GM21576 (cell line): ENCODE measurements at regions not wholly inside any gene's neighbourhood (a gene's known extent, or its start where the extent isn't known, plus 50 kb on each side); places are given as distances from the start of the nearest gene placed in this dataset.

Experiments used
- ATAC-seq: cut with Tn5 transposase; IDR thresholded peaks from one replicate; pipeline ENCODE4 v1.9.1; 2021; ENCODE audit warnings: mild to moderate bottlenecking, moderate library complexity; ENCODE audit not compliant: unreplicated experiment

DNA sequence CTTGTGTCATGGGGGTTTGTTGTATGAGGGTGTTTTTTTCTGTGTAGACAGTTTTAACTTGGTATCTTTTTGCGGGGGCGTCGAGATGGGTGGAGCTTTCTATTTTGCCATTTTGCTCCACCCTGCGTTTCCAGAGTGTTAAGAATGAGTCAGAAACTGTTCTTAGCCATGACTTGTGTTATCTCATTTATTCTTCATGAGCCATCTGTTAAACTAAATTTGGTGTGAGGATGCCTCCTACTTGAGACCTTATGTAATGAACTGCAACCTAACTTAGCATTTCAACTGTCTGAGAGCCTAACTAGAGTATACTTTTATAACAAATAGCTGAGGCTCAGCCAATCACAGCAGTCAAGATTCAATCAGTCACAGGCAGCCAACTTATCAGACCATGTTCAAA, 1873.5 kb downstream of the NCAM2 start:
- ATAC-seq: no peak

DNA sequence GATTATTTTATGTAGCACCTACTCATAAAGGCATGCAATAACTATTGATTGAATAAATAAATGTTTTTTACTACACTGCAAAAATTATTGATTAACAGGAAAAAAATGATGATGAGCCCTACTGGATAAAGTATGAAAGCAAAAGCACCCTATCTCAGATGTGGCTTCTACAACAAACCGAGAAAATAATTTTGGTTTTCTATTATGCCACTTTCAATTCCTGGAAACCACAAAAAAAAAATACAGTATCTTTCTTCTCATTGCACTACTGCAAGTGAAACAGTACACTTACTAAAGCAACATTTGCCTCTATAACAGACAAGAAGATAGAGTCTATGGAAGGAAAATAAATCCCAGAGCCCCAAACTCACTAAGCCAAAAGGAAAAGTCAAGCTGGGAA, 1882.4 kb downstream of the NCAM2 start:
- no peak for ATAC-seq

DNA sequence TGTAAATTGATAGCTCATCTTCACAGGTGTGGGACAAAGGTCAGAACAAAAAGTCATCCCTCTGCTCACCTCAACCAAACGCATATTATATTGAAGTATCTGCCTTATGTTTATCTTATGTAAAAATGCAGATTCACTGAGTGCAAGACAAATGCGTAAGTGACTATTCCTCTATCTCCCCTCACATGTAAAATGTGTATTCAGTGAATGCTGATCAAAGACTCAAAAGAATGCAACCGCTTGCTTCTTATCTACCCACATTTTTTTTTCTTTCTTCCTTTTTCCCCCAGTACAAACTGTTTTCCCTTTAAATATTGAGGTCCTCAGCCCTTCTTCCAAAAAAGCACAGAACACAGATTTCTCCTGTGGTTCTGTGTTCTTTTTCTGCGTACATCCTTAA, 1882.9 kb downstream of the NCAM2 start:
- ATAC-seq: no peak

DNA sequence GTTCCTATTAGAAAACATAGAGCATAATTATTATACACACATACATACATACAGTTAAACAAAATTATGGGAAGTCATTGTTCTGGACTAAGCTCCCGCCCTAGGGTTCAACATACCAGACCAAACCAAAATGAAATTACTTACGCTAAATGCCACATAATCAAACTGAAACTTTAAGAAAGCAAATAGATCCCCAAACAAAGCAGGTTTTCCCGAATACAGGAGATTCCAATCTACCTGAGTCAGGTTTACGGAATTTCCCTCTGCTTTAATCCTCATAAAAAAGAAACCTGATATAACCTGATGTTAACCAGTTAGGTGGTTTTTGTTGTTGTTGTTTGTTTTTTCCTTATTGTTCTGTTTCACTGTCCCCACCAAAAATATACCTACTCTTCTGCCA, 1886.9 kb downstream of the NCAM2 start:
- ATAC-seq: no peak

DNA sequence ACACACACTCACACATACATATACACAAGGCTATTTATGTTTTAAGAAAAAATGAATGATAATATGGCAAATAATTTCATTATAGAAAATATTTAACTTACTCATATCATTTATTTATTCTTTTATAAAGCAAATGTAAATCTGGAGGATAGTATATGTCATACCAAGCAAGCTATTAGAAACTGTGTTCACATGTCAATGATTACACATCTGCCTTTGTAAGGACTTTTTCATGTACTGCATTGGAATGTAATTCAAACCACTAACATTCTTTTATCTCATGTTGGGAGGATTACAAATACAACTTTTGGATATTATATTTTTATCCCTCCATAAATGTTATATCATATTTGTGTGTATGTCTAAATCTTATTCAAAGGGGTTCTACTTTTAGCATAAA, 1887.4 kb downstream of the NCAM2 start:
- ATAC-seq: no peak

DNA sequence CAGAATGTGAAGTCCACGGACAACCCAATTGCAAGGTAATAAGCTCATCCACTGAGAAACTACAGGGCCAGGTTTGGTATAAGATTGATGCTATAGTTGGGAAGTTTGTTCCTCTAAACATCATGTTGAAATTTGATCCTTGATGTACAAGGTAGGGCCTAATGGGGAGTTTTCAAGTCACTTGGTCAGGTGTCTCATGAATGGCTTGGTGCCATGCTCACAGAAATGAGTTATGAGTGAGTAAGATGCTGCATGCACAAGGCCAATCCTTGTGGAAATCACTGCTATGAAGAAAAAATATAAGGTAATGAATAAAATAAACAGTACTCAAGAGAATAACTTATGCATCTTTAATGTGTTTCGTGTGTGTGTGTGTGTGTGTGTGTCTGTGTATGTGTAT, 1891.2 kb downstream of the NCAM2 start:
- ATAC-seq: no peak

DNA sequence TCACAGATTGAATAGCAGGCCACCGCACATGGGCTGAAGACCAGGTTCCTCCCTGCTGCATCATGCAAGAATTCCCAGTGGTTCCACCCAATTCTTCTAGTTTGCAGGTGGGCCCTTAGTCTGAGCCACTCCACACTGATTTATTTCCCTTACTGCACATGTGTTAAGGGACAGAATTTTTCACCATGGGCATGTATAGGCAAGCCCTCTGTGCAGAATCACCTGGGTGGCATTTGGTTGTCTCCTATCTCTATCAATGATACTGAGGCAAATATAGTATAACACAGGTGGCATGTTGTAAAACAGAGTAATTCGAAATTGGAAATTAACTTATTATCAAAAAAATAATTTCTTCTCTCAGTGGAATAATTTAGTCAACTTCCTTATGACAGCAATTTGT, 1892.4 kb downstream of the NCAM2 start:
- no peak for ATAC-seq

DNA sequence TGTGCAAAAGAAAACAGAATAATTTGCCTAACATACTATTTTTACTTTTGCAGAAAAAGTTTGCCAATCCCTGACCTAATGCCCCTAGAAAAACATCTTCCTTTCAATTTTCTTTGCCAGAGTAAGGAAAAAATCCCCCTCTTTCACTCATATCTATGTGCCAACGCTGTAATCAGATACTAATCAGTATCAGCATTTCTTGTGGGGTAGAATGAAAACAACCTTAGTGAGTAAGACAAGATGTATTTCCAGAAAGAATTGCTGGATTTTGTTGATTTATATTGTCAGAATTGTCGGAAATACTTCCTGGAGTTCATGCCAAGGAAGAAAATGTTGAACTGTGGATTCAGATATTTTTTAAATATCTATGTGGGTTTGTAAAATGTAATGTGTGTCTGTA, 1893.8 kb downstream of the NCAM2 start:
- ATAC-seq: no peak

DNA sequence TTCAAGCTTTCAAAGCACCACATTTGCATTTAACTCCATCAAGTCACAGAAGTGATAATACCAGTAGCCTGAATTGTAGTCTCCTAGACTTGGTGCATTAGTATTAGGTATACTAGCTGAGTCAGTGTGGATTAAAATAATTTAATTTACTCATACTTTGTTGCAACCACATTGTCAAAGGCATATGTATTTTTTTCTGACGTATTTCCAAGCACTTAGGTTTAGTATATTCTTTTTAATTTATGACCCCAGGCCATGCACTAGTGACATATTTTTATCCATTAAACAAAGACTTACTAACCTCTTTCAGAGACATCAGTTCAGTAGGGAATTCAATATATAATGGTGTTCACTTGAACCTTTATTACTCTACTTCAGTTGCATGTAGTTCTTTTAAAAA, 1894.5 kb downstream of the NCAM2 start:
- ATAC-seq: no peak

DNA sequence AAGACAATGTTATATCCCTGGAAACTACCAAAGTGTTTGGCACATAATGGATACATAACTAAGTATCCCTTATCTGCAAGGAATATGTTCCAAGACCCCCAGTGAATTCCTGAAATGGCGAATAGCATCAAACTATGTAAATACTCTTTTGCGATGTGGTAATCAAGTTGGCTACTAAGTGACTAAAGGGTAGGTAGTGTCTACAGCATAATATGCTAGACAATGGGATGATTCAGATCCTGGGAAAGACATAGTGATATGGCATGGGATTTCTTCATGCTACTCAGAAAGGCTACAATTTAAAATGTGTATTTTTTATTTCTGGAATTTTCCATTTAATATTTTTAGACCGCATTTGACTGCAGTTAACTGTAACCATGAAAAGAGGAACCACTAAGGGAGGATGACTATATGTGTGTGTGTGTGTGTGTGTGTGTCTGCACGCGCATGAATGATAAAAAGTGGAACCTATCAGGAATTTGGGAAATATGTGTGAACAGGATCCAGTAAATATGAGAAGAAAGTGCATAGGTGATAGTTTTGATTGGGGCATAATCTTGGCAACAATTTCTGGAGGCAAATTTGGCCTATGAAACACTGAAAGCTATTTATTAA, 1899.9 kb downstream of the NCAM2 start:
- no peak for ATAC-seq

DNA sequence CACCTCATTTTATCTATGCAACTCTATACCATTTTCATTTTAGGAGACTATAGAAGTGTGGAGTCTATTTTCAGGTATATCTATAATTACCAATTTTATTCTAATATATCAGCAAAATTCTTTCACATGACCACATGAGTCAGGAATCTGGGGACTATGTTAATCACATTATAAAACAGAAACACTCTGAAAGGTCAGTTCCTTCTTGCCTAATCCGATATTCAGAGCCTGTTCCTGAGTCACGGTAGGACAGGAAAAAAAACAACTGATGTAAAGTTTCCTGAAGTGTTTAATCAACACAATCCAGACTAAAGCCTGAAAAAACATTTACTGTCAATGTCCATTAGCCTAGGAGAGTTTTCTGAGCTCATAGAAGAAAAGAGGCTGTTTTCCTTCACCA, 1902.3 kb downstream of the NCAM2 start:
- no peak for ATAC-seq

DNA sequence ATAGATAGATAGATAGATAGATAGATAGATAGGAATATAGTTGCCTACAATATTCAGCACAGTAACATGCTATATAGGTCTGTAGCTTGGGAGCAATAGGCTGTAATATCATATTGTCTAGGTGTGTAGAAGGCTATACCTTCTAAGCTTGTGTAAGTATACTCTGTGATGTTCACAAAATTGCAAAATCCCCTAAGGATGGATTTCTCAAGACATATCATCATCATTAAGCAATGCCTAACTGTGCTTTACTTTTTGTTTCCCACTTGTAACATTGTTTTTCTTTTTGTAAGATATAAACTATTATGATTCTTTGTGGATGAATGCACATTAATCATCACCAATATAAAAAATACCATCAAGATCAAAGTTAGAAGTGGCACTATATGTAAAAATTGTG, 1905.6 kb downstream of the NCAM2 start:
- ATAC-seq: no peak

DNA sequence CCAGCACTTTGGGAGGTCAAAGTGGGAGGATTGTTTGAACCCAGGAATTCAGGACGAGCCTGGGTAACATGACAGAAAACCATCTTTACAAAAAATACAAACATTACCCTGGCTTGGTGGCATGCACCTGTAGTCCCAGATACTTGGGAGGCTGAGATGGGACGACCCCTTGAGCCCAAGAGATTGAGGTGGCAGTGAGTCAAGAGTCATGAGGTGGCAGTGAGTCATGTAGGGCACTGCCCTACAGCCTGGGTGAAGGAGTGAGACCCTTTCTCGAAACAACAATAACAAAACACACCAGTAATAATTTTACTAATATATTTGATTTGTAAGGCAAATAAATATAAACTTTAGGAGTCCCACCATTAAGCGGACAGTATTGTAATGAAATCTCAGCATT, 1906.2 kb downstream of the NCAM2 start:
- ATAC-seq: no peak

DNA sequence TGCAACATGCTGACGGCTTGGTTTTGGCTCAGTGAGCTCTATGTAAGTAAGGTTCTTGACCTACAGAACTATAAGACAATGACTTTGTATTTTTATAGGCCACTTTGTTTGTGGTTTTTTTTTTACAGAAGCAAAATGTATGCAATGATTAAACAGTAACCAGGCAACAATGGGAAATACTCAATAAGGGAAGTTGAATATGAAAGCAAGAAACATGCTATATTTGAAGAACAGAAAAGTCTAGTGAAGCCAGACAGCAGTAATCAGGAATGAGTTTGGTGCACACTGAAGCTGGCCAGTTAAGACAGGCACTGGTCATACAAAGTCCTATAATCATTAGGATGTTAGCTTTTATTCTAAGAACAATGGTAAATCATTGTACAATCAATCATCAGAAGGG, 1926.8 kb downstream of the NCAM2 start:
- ATAC-seq: no peak

DNA sequence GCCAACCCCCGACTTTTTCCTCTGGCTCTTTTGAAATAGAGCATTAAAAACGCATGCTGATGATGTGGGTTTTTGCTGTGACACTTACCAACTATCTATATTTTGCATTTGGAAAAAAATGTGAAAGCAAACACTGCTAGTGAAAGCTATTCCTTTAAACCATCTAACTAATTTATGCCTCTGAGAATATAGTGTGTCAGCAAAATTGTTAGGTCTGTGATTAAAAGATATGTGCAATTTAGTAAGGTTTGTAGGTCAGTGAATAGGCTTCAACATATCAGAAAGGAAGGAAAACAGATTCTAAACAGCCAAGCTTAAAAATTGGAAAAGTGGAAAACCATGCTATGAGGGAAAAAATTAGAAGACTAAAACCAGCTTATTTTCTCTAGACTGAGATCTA, 1929.3 kb downstream of the NCAM2 start:
- no peak for ATAC-seq

DNA sequence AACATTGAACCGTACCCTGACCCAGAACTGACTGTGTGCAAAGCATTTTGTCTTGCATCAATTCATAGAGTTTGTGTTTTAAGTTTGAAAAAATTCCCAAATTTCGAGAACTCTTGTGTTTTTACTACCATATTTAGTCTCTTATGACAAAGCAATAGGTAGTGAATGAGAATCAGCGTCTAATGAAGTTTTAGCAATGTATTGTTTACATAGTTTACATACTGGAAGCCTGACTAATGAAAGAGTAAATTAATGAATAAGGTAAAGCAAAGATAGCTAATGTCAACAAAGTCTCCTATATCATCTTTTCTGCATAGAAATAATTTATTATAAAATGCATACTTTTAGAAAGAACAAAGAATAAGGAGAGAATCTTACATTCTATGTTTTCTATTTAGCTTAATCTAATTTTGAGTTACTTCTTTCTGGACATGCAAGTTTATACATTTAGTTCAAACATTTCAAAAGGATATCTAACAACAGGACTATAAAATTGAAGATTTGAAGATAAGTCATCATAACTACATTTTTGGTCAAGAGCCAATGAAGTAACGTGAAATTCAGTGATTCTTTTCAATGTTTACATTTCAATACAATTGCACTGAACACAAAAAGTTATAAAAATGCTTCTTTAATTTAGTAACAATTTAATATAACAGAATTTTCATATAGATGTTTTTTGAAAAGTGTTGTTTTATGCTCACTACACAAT, 1943.7 kb downstream of the NCAM2 start:
- no peak for ATAC-seq

DNA sequence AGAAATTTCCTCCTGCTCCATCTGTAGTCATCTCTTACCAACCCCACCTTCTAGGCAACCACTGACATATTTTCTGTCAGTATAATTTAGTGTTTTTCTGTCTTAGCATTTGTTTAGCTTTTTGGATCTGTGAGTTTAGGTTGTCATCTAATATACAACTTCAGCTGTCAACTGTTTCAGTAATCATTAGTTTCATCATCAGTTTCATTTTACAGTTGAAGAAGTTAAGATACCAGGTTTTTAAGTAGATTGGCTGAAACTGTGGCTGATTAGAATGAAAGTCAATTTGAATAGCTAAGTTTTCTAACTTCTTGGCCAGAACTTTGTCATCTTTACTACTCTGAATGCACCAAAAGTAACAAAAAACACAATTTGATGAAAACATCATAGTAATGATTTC, 1957.3 kb downstream of the NCAM2 start:
- no peak for ATAC-seq

DNA sequence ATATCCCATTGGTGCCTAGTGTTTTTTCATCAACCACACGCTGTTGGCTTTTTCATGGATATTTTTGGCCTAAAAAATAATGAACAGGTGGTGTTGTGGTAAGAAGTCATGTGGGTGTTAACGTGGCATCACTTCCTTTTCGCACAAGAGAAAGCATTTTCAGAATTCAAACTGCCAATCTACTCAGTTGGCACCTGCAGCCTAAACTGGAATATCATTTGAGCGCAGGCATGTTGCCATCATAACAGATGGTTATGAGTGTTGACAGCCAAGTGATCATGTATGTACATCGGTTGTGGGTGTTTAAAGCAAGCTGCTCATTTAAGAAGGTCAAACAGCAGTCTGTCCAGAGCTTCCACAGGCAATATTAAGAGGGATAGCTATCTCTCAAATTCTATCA, 1963.0 kb downstream of the NCAM2 start:
- ATAC-seq: no peak

DNA sequence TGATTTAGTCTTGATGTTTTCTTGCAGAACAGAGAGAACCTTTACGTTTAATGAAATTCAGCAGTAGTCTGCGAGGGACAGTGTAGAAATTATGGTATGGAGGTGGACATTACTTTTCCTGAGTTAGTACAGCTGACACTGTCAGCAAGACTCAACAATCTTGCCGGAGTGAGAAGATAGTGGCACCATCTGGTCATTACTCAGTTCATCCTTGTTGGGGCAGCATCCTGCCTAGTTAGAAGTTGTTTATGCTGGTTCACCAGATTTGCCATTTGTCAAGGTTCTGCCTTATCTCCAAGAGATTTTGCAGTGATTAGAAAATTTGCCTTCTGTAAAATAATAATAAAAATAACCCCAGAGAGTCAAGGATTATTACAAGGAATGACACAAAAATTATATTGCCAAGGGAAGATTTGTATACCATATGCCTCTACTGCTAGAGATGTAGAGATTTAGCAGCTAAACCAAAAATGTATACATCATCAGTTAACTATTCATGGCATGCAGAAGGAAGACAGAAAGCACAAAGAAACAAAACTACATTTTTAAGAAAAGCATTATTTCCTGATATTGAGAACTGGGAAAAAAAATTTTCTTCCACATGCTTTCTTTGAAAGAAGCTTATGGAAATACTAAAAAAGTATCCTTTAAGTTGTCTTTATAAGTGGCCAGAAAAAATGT, 1967.4 kb downstream of the NCAM2 start:
- no peak for ATAC-seq

DNA sequence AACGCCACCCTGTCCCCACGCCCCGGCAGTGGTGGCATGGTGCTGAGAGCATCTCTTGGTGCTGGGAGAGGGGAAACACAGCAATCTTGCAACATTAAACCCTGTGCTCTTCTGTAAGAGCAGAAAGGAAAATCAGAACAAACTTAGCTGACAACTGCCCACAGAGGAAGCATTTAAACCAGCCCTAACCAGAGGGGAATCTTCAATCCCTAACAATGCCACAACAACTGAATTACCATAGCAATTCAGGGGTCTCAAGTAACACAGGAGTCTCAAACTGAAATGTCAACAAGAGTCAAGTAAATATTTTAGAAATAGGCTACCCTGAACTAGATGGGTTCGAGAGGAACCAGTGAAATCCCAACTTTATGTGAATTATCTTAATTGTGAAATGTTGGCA, 1983.6 kb downstream of the NCAM2 start:
- no peak for ATAC-seq

DNA sequence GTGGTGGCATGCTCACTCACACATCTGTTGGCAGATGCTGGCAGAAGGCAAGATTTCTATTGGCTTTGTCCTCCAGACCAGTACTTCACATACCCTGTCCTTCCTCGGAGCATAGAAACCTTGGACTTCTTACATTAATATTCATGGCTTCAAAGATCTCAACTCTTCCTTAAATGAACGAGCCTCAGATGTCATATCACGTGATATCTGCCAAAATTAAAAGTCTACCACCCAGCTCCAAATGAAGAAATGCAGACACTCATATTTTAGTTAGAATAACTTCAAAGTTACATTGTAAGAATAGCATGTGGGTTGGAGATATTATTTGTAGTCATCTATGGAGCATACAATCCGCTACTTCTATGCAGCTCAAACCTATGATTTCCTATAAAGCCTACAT, 1994.9 kb downstream of the NCAM2 start:
- ATAC-seq: no peak

DNA sequence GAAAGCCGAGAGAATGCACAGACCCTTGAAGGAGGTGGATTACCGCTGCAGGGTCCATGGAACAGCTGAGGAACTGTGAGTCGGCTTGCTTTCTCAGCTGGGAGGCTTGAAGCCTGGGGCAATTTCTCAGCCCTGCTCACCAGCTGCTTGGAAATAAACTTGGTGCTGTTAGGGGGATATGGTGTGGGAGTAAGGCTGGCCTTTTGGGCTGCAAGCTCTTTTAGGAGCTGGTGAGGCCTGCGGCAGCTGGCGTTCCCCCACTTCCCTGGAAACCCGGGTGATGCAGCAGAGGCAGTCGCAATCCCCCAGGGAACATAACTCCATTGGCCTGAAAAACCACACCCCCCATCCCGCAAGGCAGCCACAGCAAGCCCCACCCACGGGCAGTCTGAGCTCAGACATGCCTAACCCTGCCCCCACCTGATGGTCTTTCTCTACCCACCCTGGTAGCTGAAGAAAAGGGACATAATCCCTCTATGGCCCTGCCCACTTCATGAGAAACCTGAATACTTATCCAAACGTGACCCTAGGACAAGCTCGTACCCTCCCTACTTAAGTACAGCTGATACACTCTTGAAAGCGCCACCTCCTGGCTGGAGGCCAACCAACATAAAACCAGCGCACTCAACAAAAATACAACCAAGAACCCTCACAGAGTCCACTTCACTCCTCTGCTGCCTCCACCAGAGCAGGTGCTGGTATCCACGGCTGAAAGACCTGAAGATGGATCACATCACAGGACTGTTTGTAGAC, 1995.8 kb downstream of the NCAM2 start:
- no peak for ATAC-seq
